Fibroblast of mammary gland (primary cell): ENCODE measurements at regions not wholly inside any gene's neighbourhood (a gene's known extent, or its start where the extent isn't known, plus 50 kb on each side); places are given as distances from the start of the nearest gene placed in this dataset.
"Not testable (repeated sequence)": the region's sequence is repeated elsewhere in the genome, so short reads cannot be mapped to it uniquely, and the experiment has no call there.

Experiments
- DNase-seq: peaks from one replicate; pipeline ENCODE4 v3.0.0-alpha.2; 2010; ENCODE audit warnings: low read depth
- H3K4me3 ChIP-seq: 2 replicates; pipeline ENCODE4 v1.5.1; 2011; ENCODE audit warnings: low read depth, mild to moderate bottlenecking, low read length, moderate library complexity; ENCODE audit not compliant: control insufficient read depth
- CTCF ChIP-seq: conservative IDR thresholded peaks from 2 replicates; pipeline ENCODE4 v1.5.1; 2011; ENCODE audit warnings: low read depth, low read length, inconsistent platforms; ENCODE audit not compliant: control insufficient read depth, insufficient read depth

GRCh38 chr5:50898966-50899365 is 232.5 kb downstream of the PARP8 start:
- DNase-seq: no peak
- H3K4me3 ChIP-seq: no peak overlapping the region
- TF ChIP-seq CTCF: no peak

DNA sequence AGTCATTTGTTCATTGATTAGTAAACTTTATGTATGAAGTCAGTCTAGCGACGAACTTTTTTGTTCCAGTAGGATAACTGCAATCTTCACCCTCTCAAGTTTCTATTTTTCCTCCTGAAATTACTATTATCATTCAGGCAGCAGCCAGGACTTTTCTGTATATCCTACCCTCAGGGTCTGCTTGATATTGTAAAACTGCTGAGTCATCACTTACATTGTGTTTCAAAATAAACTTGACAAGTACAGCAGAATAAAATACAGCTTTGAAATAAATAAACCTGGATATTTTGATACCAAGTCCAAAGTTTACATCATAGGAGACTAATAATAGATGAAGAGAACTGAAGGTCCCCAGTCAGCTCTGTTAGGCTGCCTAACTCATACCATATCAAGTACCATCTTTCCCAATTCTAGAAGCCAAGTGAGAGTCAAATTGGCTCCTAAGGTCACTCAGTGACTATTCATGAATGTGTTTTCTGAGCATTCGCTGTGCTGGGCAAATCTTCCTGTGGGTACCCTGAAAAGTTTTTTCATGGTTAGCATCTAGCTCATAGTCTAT is 234.6 kb downstream of the PARP8 start:
- no peak overlapping the region for H3K4me3 ChIP-seq
- DNase-seq: no peak
- TF ChIP-seq CTCF: no peak

DNA sequence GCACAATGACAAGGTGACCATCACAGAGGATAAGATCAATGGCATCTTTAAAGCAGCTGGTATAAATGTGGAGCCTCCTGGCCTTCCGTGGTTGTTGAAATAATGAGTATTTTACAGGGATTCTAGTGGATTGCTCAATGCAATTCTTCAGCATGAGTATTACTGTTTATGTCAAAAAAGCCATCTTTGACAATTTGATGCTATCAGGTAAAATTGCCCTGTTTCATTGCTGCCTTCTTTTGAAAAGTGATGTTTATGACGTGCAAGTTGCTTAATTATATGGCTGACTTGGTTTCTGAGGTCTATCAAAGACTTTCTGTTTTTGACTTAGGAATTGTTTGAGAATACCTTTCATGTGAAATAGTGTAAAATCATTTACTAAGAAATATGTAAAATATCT is 237.2 kb downstream of the PARP8 start:
- DNase-seq: no peak
- H3K4me3 ChIP-seq: no peak overlapping the region
- no peak for TF ChIP-seq CTCF

- no peak overlapping the region for H3K4me3 ChIP-seq
- no peak for DNase-seq
- no peak for TF ChIP-seq CTCF
These were observed 239.6 kb downstream of the PARP8 start for GRCh38 chr5:50905996-50906570.

- H3K4me3 ChIP-seq, DNase-seq: not testable (repeated sequence)
These were observed 253.7 kb downstream of the PARP8 start for GRCh38 chr5:50920160-50920559.

DNA sequence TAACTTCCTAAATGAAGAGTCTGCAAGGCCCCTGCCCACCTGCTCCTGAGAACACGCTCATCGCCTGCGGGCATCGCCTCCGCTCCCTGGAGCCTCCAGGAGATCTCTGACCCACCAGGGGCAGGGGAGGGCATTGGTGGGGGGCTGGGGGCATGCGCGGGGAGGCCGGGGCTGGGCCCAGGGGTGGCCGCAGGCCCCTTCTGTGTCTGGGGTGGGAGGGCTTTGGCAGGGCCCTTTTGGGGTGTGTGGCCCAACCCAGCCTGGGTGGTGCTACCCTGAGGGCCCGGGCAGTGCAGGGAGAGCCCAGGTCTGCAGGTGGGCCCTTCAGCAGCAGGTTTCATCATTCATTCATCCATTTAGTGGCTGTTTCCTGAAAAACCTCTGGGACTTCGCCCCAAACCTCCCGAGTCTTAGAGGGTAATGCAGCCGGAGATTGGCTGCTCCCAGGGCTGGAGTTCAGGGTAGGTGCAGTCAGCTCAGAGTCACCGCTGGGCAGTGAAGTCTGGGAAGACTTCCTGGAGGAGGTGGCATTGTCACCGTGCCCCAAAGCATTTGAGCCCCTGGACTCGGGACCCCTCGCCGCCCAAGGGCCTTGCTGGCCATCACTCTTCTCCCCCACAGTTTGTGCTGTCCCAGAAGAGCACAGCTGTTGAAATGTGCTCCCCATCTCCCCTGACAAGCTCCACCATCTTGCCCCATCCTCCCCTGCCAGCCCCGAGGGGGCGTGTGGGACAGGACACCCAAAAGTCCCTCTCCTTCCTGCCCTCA is 255.1 kb downstream of the PARP8 start:
- no peak for DNase-seq
- no peak for TF ChIP-seq CTCF

DNA sequence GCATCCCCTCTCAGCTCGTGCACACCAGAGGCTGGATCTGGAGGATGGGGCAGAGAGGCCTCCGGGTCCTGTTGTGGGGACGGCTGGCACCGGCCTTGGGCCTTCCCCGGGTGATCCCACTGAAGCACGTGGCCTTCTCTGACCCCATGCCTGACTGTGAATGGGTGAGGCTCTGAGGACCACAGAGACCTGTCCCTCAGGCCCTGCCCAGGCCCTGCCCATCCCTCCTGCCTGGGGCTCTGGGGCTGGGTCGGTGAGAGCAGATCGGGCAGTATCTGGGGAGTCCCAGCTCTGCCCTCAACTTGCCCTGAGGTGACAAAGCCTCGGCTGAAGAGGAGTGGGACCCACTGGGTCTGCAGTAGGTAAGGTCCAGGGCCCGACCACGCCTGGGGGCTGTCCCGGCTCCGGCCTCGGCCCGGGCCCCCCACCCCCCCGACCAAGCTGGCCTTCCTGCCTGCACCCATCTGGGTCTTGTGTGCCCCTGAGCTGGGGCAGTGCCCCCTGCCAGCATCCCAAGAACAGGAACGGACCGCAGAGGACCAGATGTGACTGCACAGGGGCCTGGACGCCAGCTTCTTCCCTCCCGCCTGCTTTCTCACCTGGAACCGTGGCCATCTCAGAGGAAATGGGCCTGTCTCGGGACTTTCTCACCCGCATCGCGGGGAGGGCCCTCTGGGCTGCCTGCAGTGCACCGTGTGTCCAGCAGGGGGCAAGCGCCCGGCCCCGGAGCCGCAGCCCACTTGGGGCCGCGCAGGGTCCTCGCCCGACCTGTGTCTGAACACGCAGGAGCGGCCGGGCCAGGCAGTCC is 255.9 kb downstream of the PARP8 start:
- H3K4me3 ChIP-seq, DNase-seq: not testable (repeated sequence)

More for the DNA sequence above, 255.1 kb downstream of the PARP8 start:
- H3K4me3 ChIP-seq: no peak overlapping the region
